ENCODE measurements at regions not wholly inside any gene's neighbourhood (a gene's known extent, or its start where the extent isn't known, plus 50 kb on each side); places are given as distances from the start of the nearest gene placed in this dataset.
A peak's percentile ranks its signal among the peaks of the same experiment; 100 is the strongest.
"Not testable (repeated sequence)": the region's sequence is repeated elsewhere in the genome, so short reads cannot be mapped to it uniquely, and the experiment has no call there.

DNA sequence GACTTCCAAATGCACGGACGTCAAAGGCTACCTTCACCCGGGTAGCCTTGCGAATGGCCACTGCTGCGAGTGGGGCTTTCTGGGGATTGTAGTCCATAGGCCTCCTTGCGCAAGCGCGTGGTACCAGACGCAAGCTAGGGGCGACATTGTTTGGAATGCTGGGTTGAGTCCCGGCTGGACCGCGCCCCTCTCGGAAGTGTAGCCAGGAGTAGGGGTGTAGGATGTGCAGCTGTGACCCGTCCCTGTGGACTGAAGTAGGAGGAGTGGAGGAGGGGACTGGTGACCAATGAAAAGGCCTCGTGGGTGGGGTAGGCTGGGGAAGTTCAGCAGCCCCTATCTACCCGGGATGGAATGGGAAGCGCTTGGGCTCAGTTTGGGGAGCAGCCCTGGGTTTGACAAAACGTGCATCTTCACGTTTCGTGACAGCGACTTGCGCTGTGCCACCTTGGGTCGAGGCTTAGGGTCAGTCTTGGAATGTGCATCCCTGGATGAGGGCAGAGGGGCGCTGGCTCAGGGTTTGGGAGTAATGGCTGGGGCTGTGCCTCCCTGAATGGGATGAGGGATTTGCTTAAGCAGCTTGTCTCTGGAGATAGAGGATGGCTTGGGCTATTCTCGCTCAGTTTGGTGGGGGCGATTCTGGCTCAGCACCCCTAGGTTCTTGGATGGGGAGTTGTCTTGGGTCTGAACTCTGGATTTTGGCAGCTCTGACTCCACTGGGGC is 111.8 kb upstream of the GPR39 start:
- peak overlapping the region; percentile 17 to 41 for H3K4me3 ChIP-seq (replicated peaks in 1 of 2; ENCODE audit: low read depth in 2 of 2, low read length in 2 of 2)
- TF ChIP-seq, protein P1, sequence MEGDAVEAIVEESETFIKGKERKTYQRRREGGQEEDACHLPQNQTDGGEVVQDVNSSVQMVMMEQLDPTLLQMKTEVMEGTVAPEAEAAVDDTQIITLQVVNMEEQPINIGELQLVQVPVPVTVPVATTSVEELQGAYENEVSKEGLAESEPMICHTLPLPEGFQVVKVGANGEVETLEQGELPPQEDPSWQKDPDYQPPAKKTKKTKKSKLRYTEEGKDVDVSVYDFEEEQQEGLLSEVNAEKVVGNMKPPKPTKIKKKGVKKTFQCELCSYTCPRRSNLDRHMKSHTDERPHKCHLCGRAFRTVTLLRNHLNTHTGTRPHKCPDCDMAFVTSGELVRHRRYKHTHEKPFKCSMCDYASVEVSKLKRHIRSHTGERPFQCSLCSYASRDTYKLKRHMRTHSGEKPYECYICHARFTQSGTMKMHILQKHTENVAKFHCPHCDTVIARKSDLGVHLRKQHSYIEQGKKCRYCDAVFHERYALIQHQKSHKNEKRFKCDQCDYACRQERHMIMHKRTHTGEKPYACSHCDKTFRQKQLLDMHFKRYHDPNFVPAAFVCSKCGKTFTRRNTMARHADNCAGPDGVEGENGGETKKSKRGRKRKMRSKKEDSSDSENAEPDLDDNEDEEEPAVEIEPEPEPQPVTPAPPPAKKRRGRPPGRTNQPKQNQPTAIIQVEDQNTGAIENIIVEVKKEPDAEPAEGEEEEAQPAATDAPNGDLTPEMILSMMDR (IDR thresholded peaks at IDR 0.05; ENCODE audit: low read depth, low read length), result peak; percentile 19
- DNase-seq (ENCODE audit: low read depth in 2 of 2), result peak; percentile 61 to 67

DNA sequence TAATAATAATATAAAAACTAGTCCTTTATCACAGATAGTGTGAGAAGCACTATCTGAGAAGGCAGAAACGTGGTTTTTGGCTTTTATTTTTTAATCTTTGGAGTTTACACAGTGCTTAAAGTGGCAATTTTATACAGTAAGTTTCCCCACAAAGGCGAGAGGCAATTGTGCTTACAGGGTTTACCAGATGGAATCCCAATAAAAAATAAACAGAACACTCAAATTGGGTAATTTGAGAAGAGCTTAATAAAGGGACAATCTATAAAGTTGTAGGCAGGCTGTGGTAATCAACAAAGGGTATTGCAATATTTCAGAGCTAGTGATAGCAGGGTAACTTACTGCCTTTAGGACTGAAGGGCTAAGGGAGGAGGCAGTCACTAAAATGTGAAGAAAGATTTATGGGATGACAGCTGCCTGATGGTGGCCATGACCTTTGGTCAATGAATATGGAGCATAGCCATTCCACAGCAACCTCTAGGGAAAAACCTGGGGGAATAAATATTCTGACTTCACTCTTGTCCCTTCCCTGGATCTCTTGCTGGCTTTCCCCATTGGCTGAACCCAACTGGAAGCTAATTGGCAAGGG is 108.9 kb upstream of the GPR39 start:
- DNase-seq (ENCODE audit: low read depth in 2 of 2); H3K4me3 ChIP-seq (replicated peaks in 1 of 2; ENCODE audit: low read depth in 2 of 2, low read length in 2 of 2): not testable (repeated sequence)

DNA sequence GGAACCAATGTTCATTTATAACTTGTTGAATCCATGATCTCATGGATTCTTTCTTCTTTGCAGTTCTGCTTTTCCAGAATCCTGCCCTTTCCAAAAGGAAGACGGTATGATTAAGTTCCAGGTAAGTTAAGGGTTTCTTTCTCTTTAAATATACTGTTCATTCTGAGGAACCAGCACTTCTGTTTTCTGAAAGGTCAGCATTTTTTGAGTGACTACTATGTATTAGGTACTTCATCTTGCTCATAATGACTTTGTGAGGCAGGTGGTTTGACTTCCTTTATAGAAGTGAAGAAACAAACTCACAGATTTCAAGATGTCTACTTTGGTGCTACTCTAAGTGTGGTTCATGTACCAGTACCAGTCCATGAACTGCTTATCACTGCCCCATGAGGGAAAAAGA is 107.4 kb upstream of the GPR39 start:
- H3K4me3 ChIP-seq (replicated peaks in 1 of 2; ENCODE audit: low read depth in 2 of 2, low read length in 2 of 2); DNase-seq (ENCODE audit: low read depth in 2 of 2): not testable (repeated sequence)

DNA sequence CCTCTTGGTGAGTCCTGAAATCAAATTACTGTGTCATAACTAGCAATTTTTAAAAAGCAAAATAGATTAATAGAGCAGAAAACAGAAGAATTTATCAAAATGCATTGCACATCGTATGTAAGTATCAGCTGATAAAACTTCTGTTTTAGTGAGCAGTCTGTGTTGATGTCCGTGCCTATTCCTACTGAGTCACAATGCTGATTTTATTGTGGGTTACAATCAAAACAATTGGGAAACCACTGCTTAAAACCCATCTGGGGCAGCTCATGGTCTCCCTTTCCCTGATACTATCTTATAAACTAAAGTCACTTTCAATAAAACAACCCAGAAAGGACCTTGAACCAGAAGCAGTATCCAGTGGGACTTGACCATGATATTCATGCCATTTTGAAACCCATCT is 101.1 kb upstream of the GPR39 start:
- not testable (repeated sequence) for H3K4me3 ChIP-seq (replicated peaks in 1 of 2; ENCODE audit: low read depth in 2 of 2, low read length in 2 of 2); DNase-seq (ENCODE audit: low read depth in 2 of 2)

DNA sequence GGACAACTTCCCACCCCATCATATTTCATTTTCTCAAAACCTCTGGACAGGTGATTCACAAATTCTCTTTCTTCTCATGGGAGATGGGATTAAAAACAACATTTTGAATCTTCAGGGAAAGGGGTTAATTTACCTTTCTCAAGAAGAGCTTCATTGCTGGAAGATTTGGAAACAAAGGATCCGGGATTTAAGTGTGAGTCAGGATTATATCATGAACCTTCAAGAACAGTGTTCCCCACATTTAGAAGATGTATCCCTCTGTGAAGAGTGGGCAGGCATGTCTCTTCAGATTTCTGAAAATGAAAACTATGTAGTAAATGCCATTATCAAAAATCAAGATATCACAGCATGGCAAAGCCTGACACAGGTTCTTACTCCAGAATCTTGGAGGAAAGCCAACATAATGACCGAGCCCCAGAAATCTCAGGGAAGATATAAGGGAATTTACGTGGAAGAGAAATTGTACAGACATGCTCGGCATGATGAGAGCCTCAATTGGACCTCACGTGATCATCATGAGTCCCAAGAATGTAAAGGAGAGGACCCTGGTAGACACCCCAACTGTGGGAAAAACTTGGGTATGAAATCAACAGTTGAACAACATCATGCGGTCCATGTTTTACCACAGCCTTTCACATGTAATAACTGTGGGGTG is 99.5 kb upstream of the GPR39 start:
- DNase-seq (ENCODE audit: low read depth in 2 of 2); H3K4me3 ChIP-seq (replicated peaks in 1 of 2; ENCODE audit: low read depth in 2 of 2, low read length in 2 of 2): not testable (repeated sequence)

DNA sequence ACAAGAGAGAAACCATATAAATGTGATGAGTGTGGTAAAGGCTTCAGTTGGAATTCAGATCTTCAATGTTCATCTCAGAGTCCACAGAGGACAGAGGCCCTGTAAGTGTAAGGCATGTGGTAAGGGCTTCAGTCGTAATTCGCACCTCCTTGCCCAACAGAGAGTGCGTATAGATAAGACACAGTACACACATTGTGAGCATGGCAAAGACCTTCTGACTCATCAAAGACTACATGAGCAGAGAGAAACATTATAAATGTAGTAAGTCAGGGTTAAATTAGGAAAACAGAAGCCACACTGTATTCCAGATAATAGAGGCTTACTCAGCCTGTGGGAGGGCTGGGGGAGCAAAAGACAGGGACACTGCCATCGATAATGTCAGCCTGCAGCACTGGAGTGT is 98.1 kb upstream of the GPR39 start:
- not testable (repeated sequence) for H3K4me3 ChIP-seq (replicated peaks in 1 of 2; ENCODE audit: low read depth in 2 of 2, low read length in 2 of 2)
- peak in 1 of 2 donors; percentile 0 for DNase-seq (ENCODE audit: low read depth in 2 of 2)

DNA sequence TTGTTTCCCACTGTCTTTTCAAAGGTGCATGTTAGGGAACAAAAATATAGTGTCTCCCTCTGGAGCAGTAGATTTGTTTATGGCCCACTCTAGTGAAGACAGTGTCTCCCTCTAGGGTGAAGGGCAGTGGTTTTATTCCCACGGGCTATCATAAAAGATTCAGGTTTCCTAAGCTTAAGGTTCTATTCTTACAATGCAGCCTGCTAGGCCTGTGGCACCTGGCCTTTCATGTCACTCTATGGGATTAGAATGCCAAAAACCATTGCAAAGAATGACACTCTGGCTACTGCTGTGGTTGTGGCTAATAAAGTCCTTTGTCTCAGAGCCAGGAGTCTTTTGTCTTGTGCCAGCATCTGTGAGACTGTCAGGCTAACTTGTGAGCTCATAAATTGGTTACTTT is 92.6 kb upstream of the GPR39 start:
- not testable (repeated sequence) for H3K4me3 ChIP-seq (replicated peaks in 1 of 2; ENCODE audit: low read depth in 2 of 2, low read length in 2 of 2); DNase-seq (ENCODE audit: low read depth in 2 of 2)

DNA sequence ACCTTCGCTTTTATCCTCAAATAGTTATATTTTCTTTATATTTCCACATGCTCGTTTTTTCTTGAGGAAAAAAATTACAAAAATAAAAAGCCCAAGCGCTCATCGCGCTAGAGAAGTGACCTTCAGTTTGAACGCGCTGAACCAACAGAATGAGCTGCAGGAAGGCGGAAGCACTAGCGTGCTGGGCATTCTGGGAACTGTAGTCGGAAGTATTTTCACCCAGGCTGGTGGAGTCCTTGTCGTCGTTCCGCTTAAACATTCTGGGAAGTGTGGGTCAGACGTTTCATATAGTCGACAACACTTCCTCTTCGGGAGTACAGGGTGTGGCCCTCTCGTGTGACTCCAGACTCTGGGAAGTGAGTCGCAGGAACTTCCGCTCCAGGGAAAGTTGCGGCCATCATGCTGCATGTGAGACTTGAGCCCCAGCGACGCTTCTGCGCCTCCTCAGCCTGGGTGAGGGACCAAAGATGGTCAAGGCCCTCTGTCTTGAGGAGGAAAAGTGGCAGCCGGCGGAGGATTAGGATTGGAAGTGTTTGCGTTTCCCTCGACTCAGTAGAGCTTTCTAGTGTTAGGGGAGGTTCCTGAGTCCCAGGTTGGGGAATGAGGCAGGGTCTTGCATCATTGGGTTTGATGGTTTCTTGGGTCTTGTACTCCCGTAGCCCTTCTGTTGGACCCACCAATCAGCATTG is 84.1 kb upstream of the GPR39 start:
- DNase-seq (ENCODE audit: low read depth in 2 of 2); H3K4me3 ChIP-seq (replicated peaks in 1 of 2; ENCODE audit: low read depth in 2 of 2, low read length in 2 of 2): not testable (repeated sequence)

DNA sequence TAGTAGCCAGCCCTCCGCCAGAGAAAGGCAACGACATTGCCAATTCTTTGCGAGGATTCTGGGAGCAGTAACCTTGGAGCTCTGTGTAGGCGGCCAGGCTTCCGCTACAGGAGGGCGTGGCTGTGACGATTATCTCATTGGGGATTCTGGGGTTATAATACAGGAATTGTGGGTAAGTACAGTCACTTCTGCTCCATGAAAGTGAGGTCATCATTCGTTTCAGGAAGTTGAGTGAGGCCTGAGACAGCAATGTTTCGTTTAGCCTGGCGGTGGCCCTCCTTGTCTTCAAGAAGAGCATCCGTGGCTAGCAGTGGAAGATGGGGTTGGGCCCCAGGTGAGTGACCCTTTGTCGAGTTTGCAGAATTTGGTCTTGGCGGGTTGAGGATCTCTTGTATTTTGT is 79.5 kb upstream of the GPR39 start:
- DNase-seq (ENCODE audit: low read depth in 2 of 2), result not testable (repeated sequence)

DNA sequence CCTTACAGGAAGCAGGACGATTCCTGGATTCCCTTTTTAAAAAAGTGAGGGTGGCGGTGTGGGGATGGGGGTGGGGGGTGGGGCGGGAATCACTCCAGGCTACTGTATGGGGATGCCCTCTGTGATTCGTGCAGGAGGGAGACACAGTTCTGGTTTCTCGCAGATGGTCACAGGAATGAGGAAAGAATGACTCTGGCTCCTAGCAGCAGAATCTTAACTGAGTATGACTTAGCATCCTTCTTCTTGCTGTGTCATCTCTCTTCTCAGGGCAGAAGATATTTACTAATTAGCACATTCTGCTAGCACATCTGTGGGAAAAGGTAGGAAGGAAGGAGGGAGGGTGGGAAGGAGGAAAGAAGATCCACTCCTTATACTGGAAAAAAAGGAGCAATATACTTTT is 78.8 kb upstream of the GPR39 start:
- not testable (repeated sequence) for DNase-seq (ENCODE audit: low read depth in 2 of 2); H3K4me3 ChIP-seq (replicated peaks in 1 of 2; ENCODE audit: low read depth in 2 of 2, low read length in 2 of 2)

More for the DNA sequence above, 79.5 kb upstream of the GPR39 start:
- not testable (repeated sequence) for H3K4me3 ChIP-seq (replicated peaks in 1 of 2; ENCODE audit: low read depth in 2 of 2, low read length in 2 of 2)

DNA sequence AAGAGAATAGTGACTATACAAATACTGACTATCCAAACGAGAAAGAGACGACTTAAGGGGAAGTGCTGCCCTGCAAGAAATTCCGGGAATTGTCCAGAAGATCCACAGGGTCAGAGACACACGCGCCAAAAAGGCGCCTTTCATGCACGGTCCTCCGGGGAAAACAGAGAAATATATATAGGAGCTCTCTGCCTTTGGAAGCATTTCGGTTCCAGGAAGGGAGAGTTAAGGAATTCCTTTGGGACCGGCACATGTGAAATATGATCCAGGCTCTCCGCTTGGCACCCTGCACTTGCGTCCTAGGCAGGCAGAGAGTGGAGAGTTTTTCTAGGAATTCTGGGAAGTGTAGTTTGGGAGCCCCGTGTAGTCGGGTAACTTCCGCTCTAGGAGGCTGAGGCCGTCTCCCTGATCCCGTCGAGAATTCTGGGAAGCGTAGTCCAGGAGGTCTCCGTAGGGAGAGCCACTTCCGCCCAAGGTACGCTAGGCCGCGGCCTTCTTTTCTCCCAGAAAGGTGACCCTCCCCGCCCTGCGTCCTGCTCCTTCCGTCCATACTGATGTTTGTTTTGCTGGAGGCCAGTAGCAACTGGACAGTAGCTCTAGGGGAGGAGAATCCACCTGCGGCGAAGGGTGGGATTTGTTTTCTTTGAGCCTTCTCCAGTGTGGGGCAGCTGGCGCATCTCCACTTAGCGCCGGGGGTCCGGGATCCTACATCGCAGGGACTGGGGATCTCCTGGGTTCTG is 69.4 kb upstream of the GPR39 start:
- peak overlapping the region; percentile 36 to 49 for H3K4me3 ChIP-seq (replicated peaks in 1 of 2; ENCODE audit: low read depth in 2 of 2, low read length in 2 of 2)

More for the DNA sequence above, 69.4 kb upstream of the GPR39 start:
- peak; percentile 85 to 86 for DNase-seq (ENCODE audit: low read depth in 2 of 2)

Data from cardiac fibroblast (primary cell).